Small intestine (tissue), 7 donors: ENCODE measurements at regions not wholly inside any gene's neighbourhood (a gene's known extent, or its start where the extent isn't known, plus 50 kb on each side); places are given as distances from the start of the nearest gene placed in this dataset.
"Not testable (repeated sequence)": the region's sequence is repeated elsewhere in the genome, so short reads cannot be mapped to it uniquely, and the experiment has no call there.

Experiments used
- DNase-seq, 2 donors: peaks; one replicate each; pipeline versions ENCODE4 v3.0.0 to v3.0.0-alpha.2; 2013
- FAIRE-seq: peaks from 2 replicates; lab custom pipeline; 2012; peaks lifted over from hg19 to GRCh38; lab: Jason Lieb, UNC
- H3K27ac ChIP-seq, 3 donors: one replicate each; pipeline ENCODE4 v1.5.1; 2013; ENCODE audit warnings: low read length in 2 of 3, mild to moderate bottlenecking in 2 of 3, control low read depth in 1 of 3, inconsistent platforms in 1 of 3, low read depth in 1 of 3, moderate library complexity in 1 of 3
- H3K27me3 ChIP-seq, 3 donors: one replicate each; pipeline ENCODE4 v1.6.1; 2013; ENCODE audit warnings: low read length in 3 of 3, inconsistent platforms in 1 of 3; ENCODE audit not compliant: control insufficient read depth in 3 of 3, insufficient read depth in 3 of 3
- H3K36me3 ChIP-seq, 3 donors: one replicate each; pipeline ENCODE4 v1.6.1; 2013; ENCODE audit warnings: low read length in 3 of 3, inconsistent platforms in 1 of 3, low read depth in 1 of 3, mild to moderate bottlenecking in 1 of 3, moderate library complexity in 1 of 3; ENCODE audit not compliant: control insufficient read depth in 3 of 3, insufficient read depth in 2 of 3
- H3K4me1 ChIP-seq, 3 donors: one replicate each; pipeline ENCODE4 v1.6.1; 2013; ENCODE audit warnings: low read length in 2 of 3, inconsistent platforms in 1 of 3, low read depth in 1 of 3, mild to moderate bottlenecking in 1 of 3, moderate library complexity in 1 of 3; ENCODE audit not compliant: control insufficient read depth in 3 of 3, insufficient read depth in 2 of 3
- H3K4me3 ChIP-seq, 3 donors: one replicate each; pipeline ENCODE4 v1.5.1; 2013; ENCODE audit warnings: low read length in 3 of 3, control low read depth in 1 of 3, inconsistent platforms in 1 of 3, low read depth in 1 of 3, mild to moderate bottlenecking in 1 of 3, moderate library complexity in 1 of 3
- H3K9me3 ChIP-seq, 2 donors: one replicate each; pipeline ENCODE4 v1.6.1; 2013; ENCODE audit warnings: low read depth in 1 of 2, low read length in 1 of 2; ENCODE audit not compliant: control insufficient read depth in 2 of 2, insufficient read depth in 1 of 2
- WGBS, 3 donors: extraction: QIAGEN DNeasy Blood & Tissue Kit; methylation state at CpG; one replicate each; pipeline ENCODE4 v1.1.7; 2013; 5-methylcytosine and 5-hydroxymethylcytosine counted together
- donor health status: healthy with polysubstance abuse.
- donor health status: control.
- donor health status: control.
- donor health status: Bipolar disorder and iron deficiency.
- donor health status: healthy.

GRCh38 chr10:44246700-44247099, 138.2 kb downstream of the CXCL12 start:
- H3K9me3 ChIP-seq, DNase-seq, H3K27me3 ChIP-seq, FAIRE-seq, H3K4me3 ChIP-seq, H3K4me1 ChIP-seq, H3K27ac ChIP-seq, H3K36me3 ChIP-seq: not testable (repeated sequence)

- H3K27me3 ChIP-seq, H3K36me3 ChIP-seq, H3K4me1 ChIP-seq, H3K27ac ChIP-seq, FAIRE-seq, DNase-seq, H3K4me3 ChIP-seq, H3K9me3 ChIP-seq: not testable (repeated sequence)
- 67 to 86% (median 85%) methylated on average over 2 of the region's 2 CpGs for whole genome bisulfite sequencing, 3 donors
These were observed 138.6 kb downstream of the CXCL12 start for GRCh38 chr10:44246287-44246686.

DNA sequence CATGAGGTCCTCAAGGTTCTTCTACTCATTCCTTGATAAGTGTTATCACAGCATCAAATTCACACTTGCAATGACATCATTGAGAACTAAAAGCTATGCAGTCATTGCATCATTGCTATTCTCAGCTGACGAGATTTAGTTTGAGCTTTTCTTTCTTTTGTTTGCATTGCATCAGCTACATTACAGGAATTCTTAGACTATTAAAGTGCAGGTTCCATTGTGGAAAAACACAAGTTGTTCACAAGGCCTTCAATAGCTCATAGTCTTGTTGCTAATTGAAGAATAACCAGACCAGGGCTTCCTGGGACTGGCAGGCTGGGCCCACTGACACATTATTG, 139.3 kb downstream of the CXCL12 start:
- DNase-seq (no peak), FAIRE-seq (no peak)
- H3K4me3 ChIP-seq, result no peak overlapping the region
- H3K27me3 ChIP-seq, result no peaks in the 10 kb centered on the region
- 28 to 66% (median 61%) methylated on average over 1 of the region's 1 CpG for WGBS, 3 donors
- H3K36me3 ChIP-seq, result no peaks in the 10 kb centered on the region
- no peaks in the 10 kb centered on the region for H3K4me1 ChIP-seq
- no peaks in the 10 kb centered on the region for H3K9me3 ChIP-seq
- H3K27ac ChIP-seq, result no peak overlapping the region

DNA sequence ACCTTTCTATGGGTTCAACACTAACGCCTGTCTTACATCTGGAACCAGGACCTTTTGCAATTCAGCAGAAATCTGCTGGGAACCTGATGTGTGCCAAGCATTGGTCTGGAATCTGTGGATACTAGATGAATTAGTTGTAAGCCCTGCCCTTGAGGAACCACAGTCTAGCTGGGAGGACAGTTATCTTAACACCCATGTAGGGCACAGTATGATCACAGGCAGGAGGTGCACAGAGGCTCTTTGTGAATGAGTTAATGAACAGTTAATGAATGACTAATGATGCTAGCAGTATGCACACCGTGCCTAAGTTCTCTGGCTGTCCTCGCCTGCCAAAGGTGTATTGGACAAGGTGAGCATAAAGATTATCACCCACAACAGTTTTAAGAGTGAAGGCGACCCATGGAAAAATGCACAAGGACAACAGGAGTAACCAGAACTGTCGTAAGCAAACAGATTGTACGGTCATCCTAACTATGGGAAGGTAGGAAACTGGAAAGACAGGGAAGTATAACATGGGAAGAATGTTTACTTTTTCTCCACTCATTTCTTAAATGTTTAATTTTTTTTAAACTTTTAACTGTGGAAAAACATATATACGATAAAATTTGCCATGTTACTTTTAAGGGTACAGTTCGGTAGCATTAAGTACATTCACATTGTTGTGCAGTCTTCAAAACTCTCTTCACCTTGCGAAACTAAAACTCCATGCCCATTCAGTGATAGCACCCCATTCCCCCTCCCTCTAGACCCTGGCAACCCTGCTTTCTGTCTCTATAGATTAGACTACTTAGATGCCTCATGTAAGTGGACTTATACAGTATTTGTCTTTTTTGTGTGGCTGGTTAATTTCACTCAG, 139.9 kb downstream of the CXCL12 start:
- H3K27ac ChIP-seq, result no peak overlapping the region
- no peaks in the 10 kb centered on the region for H3K36me3 ChIP-seq
- FAIRE-seq (no peak), DNase-seq (peak in 1 of 2 donors; percentile 40)
- H3K4me3 ChIP-seq, result no peak overlapping the region
- H3K27me3 ChIP-seq, result no peaks in the 10 kb centered on the region
- H3K9me3 ChIP-seq, result no peaks in the 10 kb centered on the region
- no peaks in the 10 kb centered on the region for H3K4me1 ChIP-seq
- WGBS, 3 donors, result 27 to 69% (median 45%) methylated on average over 9 of the region's 9 CpGs

DNA sequence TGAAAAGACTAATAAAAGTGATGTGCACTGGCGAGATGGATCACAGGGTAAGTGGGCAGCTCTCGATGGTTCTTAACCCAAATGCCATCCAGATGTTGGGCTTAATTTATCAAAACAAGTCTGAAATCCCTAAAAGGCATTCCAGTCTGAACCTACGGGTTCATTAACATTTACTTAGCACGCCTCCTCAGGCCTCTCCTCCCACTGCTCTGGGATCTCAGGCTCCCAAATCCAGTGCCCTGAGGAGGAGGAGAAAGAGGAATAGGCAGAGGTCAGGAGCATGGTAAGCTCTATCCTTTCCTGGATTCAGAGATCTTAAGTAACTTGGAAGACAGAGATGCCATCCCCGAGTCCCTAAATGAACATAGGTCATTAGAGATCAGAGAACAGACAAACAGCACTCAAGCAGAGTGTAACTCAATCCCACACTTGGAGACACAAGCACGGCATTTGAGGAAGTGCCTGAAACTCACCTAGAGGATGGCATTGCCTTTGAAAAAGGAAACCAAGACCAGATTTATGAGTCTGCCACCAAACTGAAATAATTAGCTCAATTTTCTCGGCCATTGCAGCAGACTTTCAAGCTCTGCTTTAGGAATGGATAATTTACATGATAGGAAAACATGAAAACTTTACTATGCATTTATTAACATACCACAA, 140.9 kb downstream of the CXCL12 start:
- WGBS, 3 donors, result 82 to 85% (median 83%) methylated on average over 7 of the region's 7 CpGs
- H3K36me3 ChIP-seq, result no peaks in the 10 kb centered on the region
- H3K4me1 ChIP-seq, result no peaks in the 10 kb centered on the region
- no peaks in the 10 kb centered on the region for H3K27me3 ChIP-seq
- H3K4me3 ChIP-seq, result no peak overlapping the region
- no peak for DNase-seq
- no peak overlapping the region for H3K27ac ChIP-seq
- H3K9me3 ChIP-seq, result no peaks in the 10 kb centered on the region
- no peak for FAIRE-seq

GRCh38 chr10:44242826-44243225, 142.1 kb downstream of the CXCL12 start:
- 70 to 82% (median 73%) methylated on average over 3 of the region's 3 CpGs for WGBS, 3 donors
- no peak for FAIRE-seq

DNA sequence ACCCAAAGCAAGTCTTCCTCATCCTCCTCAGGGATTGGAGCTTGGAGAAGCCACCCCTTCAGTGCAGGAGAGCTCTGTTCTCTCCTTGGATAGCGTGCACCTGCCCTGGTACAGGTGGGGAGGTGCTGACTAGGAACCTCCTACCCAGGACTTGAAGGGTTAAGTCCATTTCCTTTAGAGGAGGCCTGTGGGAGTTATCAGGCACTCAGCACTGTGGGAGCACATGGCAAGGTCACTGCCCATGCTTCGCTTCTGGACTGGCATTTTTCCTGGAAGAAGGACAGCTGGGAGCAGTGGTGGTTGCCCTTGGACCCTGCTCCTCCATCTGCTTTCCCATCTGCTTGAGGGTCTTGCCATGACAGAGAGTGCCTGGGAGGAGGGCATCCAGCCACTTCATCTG, 142.8 kb downstream of the CXCL12 start:
- no peak overlapping the region for H3K4me3 ChIP-seq
- DNase-seq (no peak), FAIRE-seq (no peak)
- no peaks in the 10 kb centered on the region for H3K9me3 ChIP-seq
- no peak overlapping the region for H3K27ac ChIP-seq
- no peaks in the 10 kb centered on the region for H3K36me3 ChIP-seq
- WGBS, 3 donors, result 53 to 75% (median 65%) methylated on average over 2 of the region's 2 CpGs
- H3K4me1 ChIP-seq, result no peaks in the 10 kb centered on the region
- no peaks in the 10 kb centered on the region for H3K27me3 ChIP-seq

More at GRCh38 chr10:44242826-44243225, 142.1 kb downstream of the CXCL12 start:
- no peaks in the 10 kb centered on the region for H3K4me1 ChIP-seq
- no peak overlapping the region for H3K27ac ChIP-seq
- no peaks in the 10 kb centered on the region for H3K36me3 ChIP-seq
- no peak overlapping the region for H3K4me3 ChIP-seq
- no peak for DNase-seq
- no peaks in the 10 kb centered on the region for H3K27me3 ChIP-seq
- no peaks in the 10 kb centered on the region for H3K9me3 ChIP-seq

- FAIRE-seq (no peak), DNase-seq (no peak)
- Histone ChIP-seq H3K36me3 (no peaks in the 10 kb centered on the region), H3K4me1 (no peaks in the 10 kb centered on the region), H3K9me3 (no peaks in the 10 kb centered on the region), H3K27me3 (no peaks in the 10 kb centered on the region), H3K4me3 (no peak overlapping the region), H3K27ac (no peak overlapping the region)
- 74 to 85% (median 85%) methylated on average over 6 of the region's 6 CpGs for WGBS, 3 donors
These were observed 144.2 kb downstream of the CXCL12 start for GRCh38 chr10:44240584-44241205.
